ENCODE measurements at regions not wholly inside any gene's neighbourhood (a gene's known extent, or its start where the extent isn't known, plus 50 kb on each side); places are given as distances from the start of the nearest gene placed in this dataset.

DNA sequence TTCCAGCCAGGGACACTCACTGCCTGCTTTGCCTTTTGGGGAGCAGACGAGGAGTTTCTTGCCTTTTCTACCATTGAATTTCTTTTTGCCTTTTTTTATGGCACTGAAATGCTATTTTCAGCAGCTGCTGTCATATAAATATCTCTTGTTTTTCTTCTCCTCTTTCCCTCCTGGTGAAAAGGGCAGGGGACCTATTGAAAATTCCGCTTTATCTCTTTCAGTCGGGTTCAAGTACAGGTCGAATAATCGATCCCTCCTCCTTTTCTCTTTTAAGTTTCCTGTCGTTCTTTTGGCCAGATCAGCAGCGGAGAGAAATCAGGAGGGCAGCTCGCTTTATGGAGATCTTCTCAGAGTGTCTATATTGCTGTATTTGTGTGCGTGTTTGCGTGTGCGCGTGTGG, 67.4 kb upstream of the CASZ1 start:
- intact Hi-C loops (cut with DNase I; ENCODE audit: low total_unique reads), result no loop called here

DNA sequence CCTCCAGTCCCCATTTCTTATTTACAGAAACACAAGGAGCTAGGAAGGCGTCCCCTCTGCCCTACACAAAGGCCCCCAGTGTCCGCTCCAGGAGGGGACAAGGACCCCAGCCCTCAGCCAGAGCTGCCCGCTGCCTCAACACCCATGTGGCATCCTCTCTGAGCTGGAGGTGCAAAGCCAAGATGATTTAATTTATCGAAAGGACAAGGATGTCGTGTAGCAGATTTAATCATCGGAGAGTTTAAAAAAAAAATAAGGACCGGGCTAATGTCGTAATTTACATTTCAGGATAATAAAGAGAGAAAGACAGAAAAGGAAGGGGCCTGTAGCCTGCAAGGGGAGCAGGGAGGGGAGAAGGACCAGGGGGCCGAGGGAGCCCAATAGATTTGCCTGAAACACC, 68.3 kb upstream of the CASZ1 start:
- no peak for TF ChIP-seq POLR2A (IDR thresholded peaks at IDR 0.05)
- Histone ChIP-seq H3K36me3 (no peaks in the 10 kb centered on the region), H3K9me3 (no peaks in the 10 kb centered on the region), H3K4me1 (peaks cover 0 to 12% of the 10 kb centered on the region in 2 donors), H3K4me3 (no peak overlapping the region), H3K27me3 (no peaks in the 10 kb centered on the region), H3K27ac (no peak overlapping the region)
- intact Hi-C loops (cut with DNase I; ENCODE audit: low total_unique reads), result loop anchor here (5.0 kb wide), 1 partner anchor 357 kb away; no protein-coding TSS in a partner anchor
- DNase-seq, result no peak

More for the DNA sequence above, 67.4 kb upstream of the CASZ1 start:
- DNase-seq, result no peak
- H3K36me3 ChIP-seq, result no peaks in the 10 kb centered on the region
- no peak overlapping the region for H3K27ac ChIP-seq
- no peak overlapping the region for H3K4me3 ChIP-seq
- H3K27me3 ChIP-seq, result no peaks in the 10 kb centered on the region
- peaks cover 0 to 12% of the 10 kb centered on the region in 2 donors for H3K4me1 ChIP-seq
- TF ChIP-seq, protein P1, sequence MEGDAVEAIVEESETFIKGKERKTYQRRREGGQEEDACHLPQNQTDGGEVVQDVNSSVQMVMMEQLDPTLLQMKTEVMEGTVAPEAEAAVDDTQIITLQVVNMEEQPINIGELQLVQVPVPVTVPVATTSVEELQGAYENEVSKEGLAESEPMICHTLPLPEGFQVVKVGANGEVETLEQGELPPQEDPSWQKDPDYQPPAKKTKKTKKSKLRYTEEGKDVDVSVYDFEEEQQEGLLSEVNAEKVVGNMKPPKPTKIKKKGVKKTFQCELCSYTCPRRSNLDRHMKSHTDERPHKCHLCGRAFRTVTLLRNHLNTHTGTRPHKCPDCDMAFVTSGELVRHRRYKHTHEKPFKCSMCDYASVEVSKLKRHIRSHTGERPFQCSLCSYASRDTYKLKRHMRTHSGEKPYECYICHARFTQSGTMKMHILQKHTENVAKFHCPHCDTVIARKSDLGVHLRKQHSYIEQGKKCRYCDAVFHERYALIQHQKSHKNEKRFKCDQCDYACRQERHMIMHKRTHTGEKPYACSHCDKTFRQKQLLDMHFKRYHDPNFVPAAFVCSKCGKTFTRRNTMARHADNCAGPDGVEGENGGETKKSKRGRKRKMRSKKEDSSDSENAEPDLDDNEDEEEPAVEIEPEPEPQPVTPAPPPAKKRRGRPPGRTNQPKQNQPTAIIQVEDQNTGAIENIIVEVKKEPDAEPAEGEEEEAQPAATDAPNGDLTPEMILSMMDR (IDR thresholded peaks at IDR 0.05), result no peak
- TF ChIP-seq POLR2A (IDR thresholded peaks at IDR 0.05), result no peak
- no peaks in the 10 kb centered on the region for H3K9me3 ChIP-seq

DNA sequence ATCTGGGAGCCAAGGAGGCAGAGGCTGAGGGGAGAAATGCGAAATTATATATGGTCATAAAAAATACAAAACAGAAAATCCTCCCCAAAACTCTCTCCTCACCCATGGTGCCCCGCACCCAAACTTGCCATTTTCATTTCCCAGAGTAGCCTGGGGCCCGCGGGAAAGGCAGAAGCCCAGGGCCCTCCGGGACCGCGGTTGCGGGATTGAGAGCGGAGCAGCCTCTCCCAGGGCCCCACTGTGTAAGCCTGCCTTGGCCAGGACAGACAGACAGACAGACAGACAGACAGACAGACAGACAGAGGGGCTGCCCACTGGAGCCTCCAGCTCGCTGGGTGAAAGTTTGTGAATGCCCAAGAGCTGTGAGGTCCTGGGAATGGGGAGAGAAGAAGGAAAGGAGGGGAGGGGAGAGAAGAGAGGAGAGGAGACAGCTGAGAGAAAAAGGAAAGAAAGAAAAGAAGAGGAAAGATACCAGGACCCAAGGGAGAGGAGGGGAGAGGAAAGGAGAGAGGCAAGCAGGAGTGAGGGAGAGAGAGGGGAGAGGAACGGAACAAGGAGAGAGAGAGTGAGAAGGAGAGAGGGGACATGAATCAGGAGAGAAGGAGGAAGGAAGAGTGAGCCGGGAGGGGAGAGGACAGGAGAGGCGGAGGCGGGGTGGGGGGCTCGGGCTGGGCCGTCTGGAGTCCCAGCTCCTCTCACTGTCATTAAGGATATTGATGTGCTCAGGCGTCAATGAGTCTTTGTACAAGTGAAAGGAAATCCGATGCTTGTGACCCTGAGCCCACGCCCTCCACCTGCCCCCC, 69.3 kb upstream of the CASZ1 start:
- intact Hi-C loops (cut with DNase I; ENCODE audit: low total_unique reads), result loop anchor here (5.0 kb wide), 1 partner anchor 358 kb away; no protein-coding TSS in a partner anchor
- no peak for TF ChIP-seq POLR2A (IDR thresholded peaks at IDR 0.05)
- TF ChIP-seq, protein P1 (IDR thresholded peaks at IDR 0.05), result no peak
- Histone ChIP-seq H3K36me3 (no peaks in the 10 kb centered on the region), H3K9me3 (no peaks in the 10 kb centered on the region), H3K4me1 (peaks cover 0 to 12% of the 10 kb centered on the region in 2 donors), H3K27ac (no peak overlapping the region), H3K4me3 (no peak overlapping the region), H3K27me3 (no peaks in the 10 kb centered on the region)
- DNase-seq, result no peak

DNA sequence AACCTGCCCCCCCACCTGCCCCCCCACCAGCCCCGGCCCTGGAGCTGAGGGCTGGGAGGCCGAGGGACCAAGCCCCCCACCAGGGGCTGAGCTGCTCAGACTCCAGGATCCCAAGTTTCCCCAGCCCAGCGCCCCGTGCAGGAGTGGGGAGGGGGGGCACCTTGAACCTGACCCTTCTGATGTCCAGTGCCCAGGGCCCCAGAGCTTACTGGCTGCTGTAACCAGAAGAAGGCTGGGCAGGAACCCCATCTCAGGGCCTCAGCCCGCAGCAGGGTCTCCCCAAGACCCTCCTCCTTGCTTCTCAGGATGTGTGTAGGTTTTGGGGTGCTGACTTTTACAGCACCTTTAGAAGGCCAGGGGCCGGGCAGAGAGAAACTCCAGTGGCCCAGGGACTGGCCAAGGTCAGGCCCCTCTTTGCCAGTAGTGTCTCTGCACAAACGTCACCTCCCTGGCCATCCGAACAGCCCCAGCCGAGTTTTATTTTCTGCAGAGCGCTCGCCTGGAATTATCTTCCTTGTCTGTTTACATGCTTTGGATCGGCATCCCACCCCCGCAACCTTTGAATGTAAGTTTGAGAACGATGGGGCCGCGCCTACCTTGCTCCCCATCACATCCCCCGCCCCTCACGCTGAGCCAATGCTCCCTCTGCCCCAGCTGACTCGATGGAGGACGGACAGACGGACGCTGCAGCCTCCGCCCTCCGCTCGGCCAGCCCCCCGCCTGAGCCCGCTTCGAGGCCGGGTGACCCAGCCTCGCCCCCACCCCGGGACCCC, 70.1 kb upstream of the CASZ1 start:
- peak; percentile 27 to 35 for DNase-seq
- peak overlapping the region; percentile 29 to 47 for H3K4me3 ChIP-seq
- TF ChIP-seq, protein P1 (IDR thresholded peaks at IDR 0.05), result no peak
- no peak for TF ChIP-seq POLR2A (IDR thresholded peaks at IDR 0.05)
- no peaks in the 10 kb centered on the region for H3K9me3 ChIP-seq
- H3K27ac ChIP-seq, result no peak overlapping the region
- H3K36me3 ChIP-seq, result no peaks in the 10 kb centered on the region
- no peaks in the 10 kb centered on the region for H3K27me3 ChIP-seq
- intact Hi-C loops (cut with DNase I; ENCODE audit: low total_unique reads), result loop anchor here (5.0 kb wide), 1 partner anchor 359 kb away; no protein-coding TSS in a partner anchor
- H3K4me1 ChIP-seq, result peaks cover 0 to 12% of the 10 kb centered on the region in 2 donors

DNA sequence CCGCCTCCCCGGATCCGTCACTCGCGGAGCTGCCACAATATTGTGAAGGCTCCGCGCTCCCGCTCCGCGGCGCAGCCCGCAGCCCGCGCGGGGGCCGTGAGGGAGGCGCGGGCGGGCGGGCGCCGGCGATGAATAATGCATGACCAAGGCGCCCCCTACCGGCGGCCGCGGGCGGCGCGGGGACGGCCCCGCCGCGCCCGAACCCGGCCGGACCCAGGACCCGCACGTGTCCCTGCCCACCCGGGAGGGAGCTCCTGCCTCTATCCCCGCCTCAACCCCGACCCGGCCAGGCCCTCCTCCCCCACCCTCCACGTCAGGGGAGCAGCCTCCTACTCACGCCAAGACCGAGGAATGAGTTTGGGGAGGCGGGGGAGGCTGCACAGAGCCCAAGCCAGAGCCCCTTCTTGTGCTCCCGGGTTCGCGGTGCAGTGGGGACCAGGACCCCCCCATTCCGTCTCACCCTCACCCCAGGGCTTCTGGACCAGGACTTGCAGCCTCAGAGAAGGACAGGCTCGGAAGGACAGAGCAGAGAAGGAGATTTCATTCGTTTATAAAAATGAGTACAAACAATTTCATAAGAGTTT, 70.8 kb upstream of the CASZ1 start:
- Histone ChIP-seq H3K27ac (no peak overlapping the region), H3K9me3 (no peaks in the 10 kb centered on the region), H3K4me1 (peaks cover 0 to 12% of the 10 kb centered on the region in 2 donors), H3K4me3 (peak overlapping the region; percentile 29 to 47), H3K36me3 (no peaks in the 10 kb centered on the region), H3K27me3 (no peaks in the 10 kb centered on the region)
- DNase-seq, result peak; percentile 43 to 62
- intact Hi-C loops (cut with DNase I; ENCODE audit: low total_unique reads), result loop anchor here (5.0 kb wide), 1 partner anchor 360 kb away; no protein-coding TSS in a partner anchor
- TF ChIP-seq POLR2A (IDR thresholded peaks at IDR 0.05), result no peak
- TF ChIP-seq, protein P1 (IDR thresholded peaks at IDR 0.05), result peak; percentile 43 to 90 (median 84)

Data from uterus (tissue), 3 donors.